Thoracic aorta (tissue), 2 donors: ENCODE measurements at regions not wholly inside any gene's neighbourhood (a gene's known extent, or its start where the extent isn't known, plus 50 kb on each side); places are given as distances from the start of the nearest gene placed in this dataset.

Source experiments
- ATAC-seq: fragments of 150-250 bp; one replicate; pipeline ENCODE4 v1.8.0; 2017; ENCODE audit warnings: low read depth; ENCODE audit not compliant: insufficient number of reproducible peaks, low FRiP score
- DNase-seq: peaks from one replicate; pipeline ENCODE4 v3.0.0-alpha.2; 2020; ENCODE audit warnings: low spot score
- H3K27ac ChIP-seq, 2 donors: fragments of 200-600 bp; sonication (generic); 1 replicate in 1 of 2; 2 replicates in 1 of 2; pipeline ENCODE4 v1.5.1; 2016; ENCODE audit warnings: mild to moderate bottlenecking in 2 of 2, moderate library complexity in 2 of 2
- H3K27me3 ChIP-seq: fragments of 200-600 bp; sonication (generic); replicated peaks from 2 replicates; pipeline ENCODE4 v1.6.0; 2016; ENCODE audit warnings: mild to moderate bottlenecking; ENCODE audit not compliant: insufficient read depth
- H3K36me3 ChIP-seq: fragments of 200-600 bp; sonication (generic); one replicate; pipeline ENCODE4 v1.5.1; 2016
- H3K4me1 ChIP-seq, 2 donors: fragments of 200-600 bp; sonication (generic); 1 replicate in 1 of 2; 2 replicates in 1 of 2; pipeline versions ENCODE4 v1.5.1 to v1.6.0; 2016; ENCODE audit warnings: low read depth in 2 of 2, mild to moderate bottlenecking in 1 of 2; ENCODE audit not compliant: control insufficient read depth in 1 of 2
- H3K4me3 ChIP-seq: fragments of 200-600 bp; sonication (generic); 2 replicates; pipeline ENCODE4 v1.5.1; 2016; ENCODE audit warnings: mild to moderate bottlenecking
- H3K9me3 ChIP-seq: fragments of 200-600 bp; sonication (generic); 2 replicates; pipeline ENCODE4 v1.5.1; 2016
- TF ChIP-seq, protein P1 (sequence below): fragments of 200-600 bp; sonication (generic); IDR thresholded peaks from one replicate; pipeline ENCODE4 v1.5.1; 2019; ENCODE audit warnings: antibody characterized with exemption

DNA sequence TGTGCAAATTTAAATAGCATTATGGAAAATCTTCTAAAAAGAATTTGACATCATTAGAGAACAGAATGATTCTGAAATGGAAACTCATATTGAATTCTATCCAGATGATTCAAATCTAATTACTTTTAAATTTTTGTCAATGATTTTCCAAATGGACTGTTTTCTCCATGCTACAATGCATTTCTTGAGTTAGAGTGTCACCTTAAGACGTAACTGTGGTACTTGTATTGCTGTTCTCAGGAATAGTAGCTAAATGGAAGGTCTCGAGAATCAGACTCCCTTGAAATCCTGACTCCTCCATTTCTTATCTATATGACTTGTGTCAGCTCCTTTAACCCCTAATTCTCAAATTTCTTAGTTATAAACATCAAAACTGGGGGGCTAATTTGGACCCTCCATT is 102.3 kb downstream of the P2RY1 start:
- Histone ChIP-seq H3K27me3 (no peaks in the 10 kb centered on the region), H3K27ac (no peak overlapping the region), H3K4me1 (no peaks in the 10 kb centered on the region), H3K9me3 (no peaks in the 10 kb centered on the region), H3K36me3 (no peaks in the 10 kb centered on the region), H3K4me3 (no peak overlapping the region)
- ATAC-seq = no peak
- TF ChIP-seq, protein P1, sequence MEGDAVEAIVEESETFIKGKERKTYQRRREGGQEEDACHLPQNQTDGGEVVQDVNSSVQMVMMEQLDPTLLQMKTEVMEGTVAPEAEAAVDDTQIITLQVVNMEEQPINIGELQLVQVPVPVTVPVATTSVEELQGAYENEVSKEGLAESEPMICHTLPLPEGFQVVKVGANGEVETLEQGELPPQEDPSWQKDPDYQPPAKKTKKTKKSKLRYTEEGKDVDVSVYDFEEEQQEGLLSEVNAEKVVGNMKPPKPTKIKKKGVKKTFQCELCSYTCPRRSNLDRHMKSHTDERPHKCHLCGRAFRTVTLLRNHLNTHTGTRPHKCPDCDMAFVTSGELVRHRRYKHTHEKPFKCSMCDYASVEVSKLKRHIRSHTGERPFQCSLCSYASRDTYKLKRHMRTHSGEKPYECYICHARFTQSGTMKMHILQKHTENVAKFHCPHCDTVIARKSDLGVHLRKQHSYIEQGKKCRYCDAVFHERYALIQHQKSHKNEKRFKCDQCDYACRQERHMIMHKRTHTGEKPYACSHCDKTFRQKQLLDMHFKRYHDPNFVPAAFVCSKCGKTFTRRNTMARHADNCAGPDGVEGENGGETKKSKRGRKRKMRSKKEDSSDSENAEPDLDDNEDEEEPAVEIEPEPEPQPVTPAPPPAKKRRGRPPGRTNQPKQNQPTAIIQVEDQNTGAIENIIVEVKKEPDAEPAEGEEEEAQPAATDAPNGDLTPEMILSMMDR = no peak
- no peak for DNase-seq

DNA sequence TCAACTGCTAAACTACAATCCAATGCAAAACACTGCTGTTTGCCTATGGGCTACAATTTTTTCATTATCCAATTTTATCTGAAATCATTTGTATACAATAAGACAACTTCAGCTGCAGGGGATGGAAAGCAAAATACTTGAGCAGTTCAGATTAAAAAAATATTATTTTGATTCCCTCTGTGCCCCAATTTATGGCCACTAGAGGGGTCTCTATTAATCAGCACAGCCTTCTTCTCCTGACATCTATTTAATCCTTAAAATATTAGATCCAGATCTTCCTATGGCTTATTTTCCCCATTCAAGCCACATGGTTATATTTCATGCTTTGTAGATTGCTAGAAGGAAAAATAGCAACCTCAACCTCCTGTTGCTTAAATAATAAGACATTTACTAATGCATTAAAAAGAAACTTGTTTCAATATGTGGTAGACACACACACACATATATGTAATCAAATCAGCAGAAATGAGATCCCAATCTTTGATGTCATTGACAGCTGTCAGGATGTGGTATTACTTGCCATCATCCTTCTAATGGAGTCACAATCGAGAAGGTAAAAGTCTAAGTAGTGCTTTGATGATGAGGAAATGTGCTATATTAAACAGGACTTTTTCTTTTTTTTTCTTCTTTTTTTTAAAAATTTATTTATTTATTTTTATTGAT is 104.2 kb downstream of the P2RY1 start:
- TF ChIP-seq, protein P1 = no peak
- Histone ChIP-seq H3K4me1 (no peaks in the 10 kb centered on the region), H3K4me3 (no peak overlapping the region), H3K9me3 (no peaks in the 10 kb centered on the region), H3K27me3 (no peaks in the 10 kb centered on the region), H3K27ac (no peak overlapping the region), H3K36me3 (no peaks in the 10 kb centered on the region)
- no peak for DNase-seq
- ATAC-seq = no peak

- ATAC-seq (no peak), DNase-seq (no peak)
- Histone ChIP-seq H3K36me3 (no peaks in the 10 kb centered on the region), H3K4me3 (no peak overlapping the region), H3K27me3 (no peaks in the 10 kb centered on the region), H3K9me3 (no peaks in the 10 kb centered on the region), H3K4me1 (no peaks in the 10 kb centered on the region), H3K27ac (no peak overlapping the region)
- TF ChIP-seq, protein P1 = no peak
These were observed 106.9 kb downstream of the P2RY1 start for GRCh38 chr3:152941859-152942258.

DNA sequence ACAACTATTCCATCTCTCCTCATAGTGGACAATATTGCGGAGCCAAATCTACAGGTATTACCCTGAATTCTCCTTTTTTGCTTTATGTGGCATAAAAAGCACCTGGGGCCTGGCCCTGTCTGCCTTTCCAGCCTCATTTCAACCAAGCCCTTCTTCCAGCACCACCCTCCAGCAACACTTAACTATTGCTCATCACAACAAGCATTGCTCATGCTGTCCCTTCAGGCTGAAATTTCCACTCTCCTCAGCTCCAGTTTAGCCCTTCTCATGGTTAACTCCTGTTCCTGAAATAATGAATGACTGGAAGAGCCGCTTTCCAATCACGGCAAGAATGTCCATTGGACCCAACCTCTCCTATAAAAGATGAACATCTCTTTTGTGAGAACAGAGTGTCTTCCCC is 107.4 kb downstream of the P2RY1 start:
- no peak for ATAC-seq
- DNase-seq = no peak
- Histone ChIP-seq H3K27me3 (no peaks in the 10 kb centered on the region), H3K4me3 (no peak overlapping the region), H3K4me1 (no peaks in the 10 kb centered on the region), H3K36me3 (no peaks in the 10 kb centered on the region), H3K27ac (no peak overlapping the region), H3K9me3 (no peaks in the 10 kb centered on the region)
- TF ChIP-seq, protein P1 = no peak

GRCh38 chr3:152943645-152944044 is 108.7 kb downstream of the P2RY1 start:
- Histone ChIP-seq H3K9me3 (no peaks in the 10 kb centered on the region), H3K4me1 (no peaks in the 10 kb centered on the region), H3K4me3 (no peak overlapping the region), H3K27me3 (no peaks in the 10 kb centered on the region), H3K27ac (no peak overlapping the region), H3K36me3 (no peaks in the 10 kb centered on the region)
- TF ChIP-seq, protein P1 = no peak
- no peak for ATAC-seq
- DNase-seq = no peak
